K562 (cell line): ENCODE measurements at regions not wholly inside any gene's neighbourhood (a gene's known extent, or its start where the extent isn't known, plus 50 kb on each side); places are given as distances from the start of the nearest gene placed in this dataset.

ENCODE experiments used
- ATAC-seq: fragments of 200-7000 bp; cut with Tn5 transposase; 3 replicates; pipeline ENCODE4 v1.9.1; 2020; ENCODE audit warnings: moderate library complexity
- BruUV-seq: library from RNA; stranded (reverse); fragments of 400-500 nt; replicated peaks from 2 replicates; lab custom pipeline; 2021; lab: Mats Ljungman, UMichigan
- CTCF ChIA-PET: fragments of 300-600 bp; formaldehyde crosslinking; extraction: SDS; loops from one replicate; lab custom pipeline; 2021; ENCODE audit warnings: low intra/inter-chr PET ratio; lab: Yijun Ruan, JAX
- POLR2A ChIA-PET: fragments of 300-600, 350-650 bp; sonication (Branson Sonifier 250); formaldehyde crosslinking; extraction: SDS; loops from one replicate; lab custom pipeline; 2021; ENCODE audit warnings: antibody characterized with exemption, inconsistent platforms; lab: Yijun Ruan, JAX
- DNase-seq, 4 experiments: peaks; one replicate each; pipeline versions ENCODE4 v3.0.0 to v3.0.0-alpha.2; 2011 to 2018; ENCODE audit warnings: low spot score in 3 of 4, mixed read lengths in 3 of 4; ENCODE audit errors: extremely low read depth in 1 of 4
- FAIRE-seq: peaks from 2 replicates; lab custom pipeline; 2011; peaks lifted over from hg19 to GRCh38; lab: Jason Lieb, UNC
- H2AFZ ChIP-seq: 2 replicates; pipeline ENCODE4 v1.6.0; 2011; ENCODE audit warnings: low read depth, low read length, control low read depth, inconsistent platforms
- H3K27ac ChIP-seq: fragments of 200-600 bp; 3 replicates; pipeline ENCODE4 v1.8.0; 2011; ENCODE audit warnings: low read depth, mild to moderate bottlenecking, control low read depth, inconsistent platforms, low read length, moderate library complexity, mixed read lengths; ENCODE audit errors: extremely low read depth
- H3K27me3 ChIP-seq, 2 experiments: fragments of 300-600 bp in 1 of 2; 2 replicates in 1 of 2; 3 replicates in 1 of 2; pipeline versions ENCODE4 v1.6.0 to v1.8.0; 2011; ENCODE audit warnings: inconsistent platforms in 2 of 2, low read length in 2 of 2, mild to moderate bottlenecking in 1 of 2, mixed read lengths in 1 of 2, moderate library complexity in 1 of 2; ENCODE audit not compliant: control insufficient read depth in 2 of 2, insufficient read depth in 2 of 2
- H3K36me3 ChIP-seq: fragments of 300-600 bp; 3 replicates; pipeline ENCODE4 v1.8.0; 2011; ENCODE audit warnings: mild to moderate bottlenecking, low read length, inconsistent platforms; ENCODE audit not compliant: control insufficient read depth, insufficient read depth
- H3K4me1 ChIP-seq, 2 experiments: fragments of 200-600 bp in 1 of 2; replicated peaks in 1 of 2; 2 replicates in 1 of 2; 3 replicates in 1 of 2; pipeline versions ENCODE4 v1.5.1 to v1.8.0; 2011; ENCODE audit warnings: inconsistent platforms in 2 of 2, low read length in 2 of 2, mild to moderate bottlenecking in 1 of 2, mixed read lengths in 1 of 2, moderate library complexity in 1 of 2; ENCODE audit not compliant: control insufficient read depth in 2 of 2, insufficient read depth in 2 of 2
- H3K4me2 ChIP-seq: 2 replicates; pipeline ENCODE4 v1.6.1; 2011; ENCODE audit warnings: low read length, control low read depth, inconsistent platforms, mixed read lengths; ENCODE audit not compliant: insufficient read depth
- H3K4me3 ChIP-seq: fragments of 200-600 bp; sonication (generic), shearing (Covaris generic); 2 replicates; pipeline ENCODE4 v1.5.1; 2016; ENCODE audit warnings: control low read depth, inconsistent platforms
- H3K79me2 ChIP-seq: fragments of 200-600 bp; 3 replicates; pipeline ENCODE4 v1.8.0; 2011; ENCODE audit warnings: low read length, inconsistent platforms; ENCODE audit not compliant: control insufficient read depth, insufficient read depth
- H3K9ac ChIP-seq, 2 experiments: 2 replicates each; pipeline versions ENCODE4 v1.6.0 to v1.6.1; 2011; ENCODE audit warnings: low read depth in 2 of 2, low read length in 2 of 2, control low read depth in 1 of 2, inconsistent platforms in 1 of 2, mild to moderate bottlenecking in 1 of 2, mixed read lengths in 1 of 2; ENCODE audit not compliant: insufficient read depth in 1 of 2
- H3K9me1 ChIP-seq: one replicate; pipeline ENCODE4 v1.6.0; 2011; ENCODE audit warnings: inconsistent platforms, mild to moderate bottlenecking, low read length, moderate library complexity; ENCODE audit not compliant: control insufficient read depth, insufficient read depth
- H3K9me3 ChIP-seq: replicated peaks from 2 replicates; pipeline ENCODE4 v1.5.1; 2011; ENCODE audit warnings: low read depth, low read length, inconsistent platforms; ENCODE audit not compliant: control insufficient read depth, insufficient read depth
- H4K20me1 ChIP-seq: replicated peaks from 2 replicates; pipeline ENCODE4 v1.6.1; 2011; ENCODE audit warnings: low read length, inconsistent platforms, mixed read lengths; ENCODE audit not compliant: control insufficient read depth, insufficient read depth
- BRF1 ChIP-seq: IDR thresholded peaks from 3 replicates; pipeline ENCODE4 v1.6.1; 2011; ENCODE audit warnings: borderline replicate concordance, mild to moderate bottlenecking; ENCODE audit not compliant: insufficient read length; ENCODE audit errors: extremely low read depth
- CSDE1 ChIP-seq, 2 experiments: fragments of 450-650 bp; IDR thresholded peaks; 2 replicates each; pipeline ENCODE4 v1.6.1; 2016; ENCODE audit warnings: mild to moderate bottlenecking in 1 of 2
- EP400 ChIP-seq: fragments of 450-650 bp; IDR thresholded peaks from 2 replicates; pipeline ENCODE4 v1.6.1; 2017; ENCODE audit warnings: antibody characterized with exemption, mild to moderate bottlenecking, moderate library complexity
- MBD1 ChIP-seq: fragments of 250-450 bp; sonication (Bioruptor Pico); IDR thresholded peaks from 2 replicates; pipeline ENCODE4 v1.8.0; 2022; ENCODE audit warnings: inconsistent platforms
- MTF1 ChIP-seq: fragments of 250-450 bp; sonication (Bioruptor Pico); IDR thresholded peaks from 2 replicates; pipeline ENCODE4 v1.9.0; 2021; ENCODE audit warnings: moderate library complexity, mild to moderate bottlenecking, inconsistent platforms, borderline replicate concordance
- NCOA2 ChIP-seq, 2 experiments: fragments of 450-650 bp; IDR thresholded peaks; 2 replicates each; pipeline ENCODE4 v1.6.1; 2018; ENCODE audit warnings: mild to moderate bottlenecking in 2 of 2, moderate library complexity in 1 of 2; ENCODE audit not compliant: partially characterized antibody in 2 of 2
- PRDM10 ChIP-seq: fragments of 450-650 bp; IDR thresholded peaks from 2 replicates; pipeline ENCODE4 v1.6.1; 2018; ENCODE audit not compliant: partially characterized antibody
- PRPF4 ChIP-seq: fragments of 200-400 bp; formaldehyde crosslinking; IDR thresholded peaks from one replicate; pipeline ENCODE4 v1.6.1; 2017; ENCODE audit warnings: low read length, low read depth, mild to moderate bottlenecking; ENCODE audit not compliant: insufficient read depth, poor library complexity, severe bottlenecking
- RNF2 ChIP-seq: sonication (generic); IDR thresholded peaks from 2 replicates; pipeline ENCODE4 v1.6.1; 2016
- SLC30A9 ChIP-seq: fragments of 250-450 bp; sonication (Bioruptor Pico); IDR thresholded peaks from 2 replicates; pipeline ENCODE4 v1.8.0; 2022; ENCODE audit warnings: mild to moderate bottlenecking, moderate library complexity
- SMAD3 ChIP-seq: fragments of 450-650 bp; formaldehyde crosslinking; conservative IDR thresholded peaks from 2 replicates; pipeline ENCODE4 v1.4.0; 2020; ENCODE audit warnings: mild to moderate bottlenecking
- TEAD1 ChIP-seq, 2 experiments: fragments of 450-650 bp in 1 of 2; sonication (generic) in 1 of 2; formaldehyde crosslinking; IDR thresholded peaks; 2 replicates each; pipeline versions ENCODE4 v1.4.0 to v1.8.0; 2020 to 2022; ENCODE audit warnings: mild to moderate bottlenecking in 2 of 2, missing genetic modification reagents in 1 of 2
- TSHZ1 ChIP-seq: fragments of 250-450 bp; sonication (Bioruptor Pico); IDR thresholded peaks from 2 replicates; pipeline ENCODE4 v1.4.0; 2020; ENCODE audit warnings: mild to moderate bottlenecking, moderate library complexity
- WHSC1 ChIP-seq: IDR thresholded peaks from one replicate; pipeline ENCODE4 v1.6.1; 2012; ENCODE audit warnings: low read length, control low read depth, inconsistent platforms
- in situ Hi-C: fragments of 300-500 bp; cut with MboI; formaldehyde crosslinking; loops from 4 replicates; pipeline ENCODE4 v1.15.0; 2018; ENCODE audit warnings: inconsistent platforms, mixed read lengths
- intact Hi-C: fragments of 100-400 bp; cut with micrococcal nuclease; formaldehyde crosslinking; loops from 2 replicates; pipeline ENCODE4 v1.14.2; 2022

GRCh38 chr2:224276251-224276650 lies 125.7 kb downstream of the FAM124B start:
- Histone ChIP-seq H3K4me1 (no peaks in the 10 kb centered on the region), H3K27me3 (no peaks in the 10 kb centered on the region), H3K79me2 (no peaks in the 10 kb centered on the region), H3K36me3 (no peaks in the 10 kb centered on the region), H3K4me3 (no peak overlapping the region), H2AFZ (no peak overlapping the region), H3K27ac (no peak overlapping the region), H3K9ac (no peak overlapping the region), H3K9me1 (no peaks in the 10 kb centered on the region), H4K20me1 (no peaks in the 10 kb centered on the region), H3K4me2 (no peak overlapping the region), H3K9me3 (no peaks in the 10 kb centered on the region)
- intact Hi-C loops (no loop called here), in situ Hi-C loops (no loop called here)
- FAIRE-seq (no peak), ATAC-seq (no peak), DNase-seq (no peak)
- no TSS peak for BruUV-seq
- CTCF ChIA-PET, result no interaction called here
- POLR2A ChIA-PET, result no interaction called here
- TF ChIP-seq EP400 (no peak), WHSC1 (no peak), BRF1 (no peak), CSDE1 (IDR thresholded peaks at IDR 0.05) (no peak), SMAD3 (CRISPR knock-in tag) (no peak), MBD1 (CRISPR knock-in tag) (no peak), TEAD1 (CRISPR knock-in tag; IDR thresholded peaks at IDR 0.05) (no peak), TSHZ1 (CRISPR knock-in tag) (no peak), SLC30A9 (CRISPR knock-in tag) (no peak), NCOA2 (IDR thresholded peaks at IDR 0.05; ENCODE audit: partially characterized antibody in 2 of 2) (no peak), PRPF4 (no peak), RNF2 (no peak), MTF1 (no peak), PRDM10 (no peak)
